HUES6 (cell line): ENCODE measurements at regions not wholly inside any gene's neighbourhood (a gene's known extent, or its start where the extent isn't known, plus 50 kb on each side); places are given as distances from the start of the nearest gene placed in this dataset.

Experiments used
- H3K27ac ChIP-seq: 2 replicates; pipeline ENCODE4 v1.7.0; 2013; ENCODE audit warnings: low read depth, mild to moderate bottlenecking, low read length, inconsistent platforms
- H3K27me3 ChIP-seq: 2 replicates; pipeline ENCODE4 v1.6.1; 2013; ENCODE audit warnings: low read length; ENCODE audit not compliant: control insufficient read depth, insufficient read depth
- H3K36me3 ChIP-seq: 2 replicates; pipeline ENCODE4 v1.6.1; 2013; ENCODE audit warnings: low read length; ENCODE audit not compliant: control insufficient read depth, insufficient read depth
- H3K4me1 ChIP-seq: 2 replicates; pipeline ENCODE4 v1.6.1; 2013; ENCODE audit warnings: low read length; ENCODE audit not compliant: control insufficient read depth, insufficient read depth
- H3K4me3 ChIP-seq: 2 replicates; pipeline ENCODE4 v1.5.1; 2013; ENCODE audit warnings: low read depth, low read length
- H3K9ac ChIP-seq: one replicate; pipeline ENCODE4 v1.6.1; 2013; ENCODE audit warnings: mild to moderate bottlenecking, low read length
- H3K9me3 ChIP-seq: 2 replicates; pipeline ENCODE4 v1.6.1; 2013; ENCODE audit warnings: low read depth, low read length; ENCODE audit not compliant: control insufficient read depth, insufficient read depth

GRCh38 chr3:26964836-26965235, 342.3 kb downstream of the LRRC3B start:
- Histone ChIP-seq H3K4me1 (no peaks in the 10 kb centered on the region), H3K9ac (no peak overlapping the region), H3K27ac (no peak overlapping the region), H3K27me3 (no peaks in the 10 kb centered on the region), H3K36me3 (no peaks in the 10 kb centered on the region), H3K9me3 (0 out of 2 replicates have a peak, but pooled peaks cover 3% of the 10 kb centered on the region), H3K4me3 (no peak overlapping the region)

- Histone ChIP-seq H3K9me3 (0 out of 2 replicates have a peak, but pooled peaks cover 3% of the 10 kb centered on the region), H3K36me3 (no peaks in the 10 kb centered on the region), H3K27me3 (no peaks in the 10 kb centered on the region), H3K4me3 (no peak overlapping the region), H3K4me1 (no peaks in the 10 kb centered on the region), H3K27ac (no peak overlapping the region), H3K9ac (no peak overlapping the region)
Measured at GRCh38 chr3:26967501-26967900, 344.9 kb downstream of the LRRC3B start.

GRCh38 chr3:26984416-26985390, 362.1 kb downstream of the LRRC3B start:
- no peak overlapping the region for H3K27ac ChIP-seq
- no peak overlapping the region for H3K9ac ChIP-seq
- no peaks in the 10 kb centered on the region for H3K27me3 ChIP-seq
- no peak overlapping the region for H3K4me3 ChIP-seq
- H3K4me1 ChIP-seq: no peaks in the 10 kb centered on the region
- no peaks in the 10 kb centered on the region for H3K9me3 ChIP-seq
- no peaks in the 10 kb centered on the region for H3K36me3 ChIP-seq

- Histone ChIP-seq H3K9me3 (no peaks in the 10 kb centered on the region), H3K9ac (no peak overlapping the region), H3K4me3 (no peak overlapping the region), H3K4me1 (no peaks in the 10 kb centered on the region), H3K27me3 (no peaks in the 10 kb centered on the region), H3K27ac (no peak overlapping the region), H3K36me3 (no peaks in the 10 kb centered on the region)
Measured at GRCh38 chr3:26989037-26989436, 366.5 kb downstream of the LRRC3B start.

GRCh38 chr3:26997226-26997625, 372.0 kb downstream of the NEK10 start:
- Histone ChIP-seq H3K27me3 (no peaks in the 10 kb centered on the region), H3K9me3 (no peaks in the 10 kb centered on the region), H3K4me3 (no peak overlapping the region), H3K4me1 (no peaks in the 10 kb centered on the region), H3K9ac (no peak overlapping the region), H3K36me3 (no peaks in the 10 kb centered on the region), H3K27ac (no peak overlapping the region)

GRCh38 chr3:27010834-27011233, 358.3 kb downstream of the NEK10 start:
- Histone ChIP-seq H3K4me1 (no peaks in the 10 kb centered on the region), H3K4me3 (no peak overlapping the region), H3K9ac (no peak overlapping the region), H3K27ac (no peak overlapping the region), H3K9me3 (no peaks in the 10 kb centered on the region), H3K36me3 (no peaks in the 10 kb centered on the region), H3K27me3 (no peaks in the 10 kb centered on the region)

GRCh38 chr3:27022096-27022761, 347.0 kb downstream of the NEK10 start:
- Histone ChIP-seq H3K9ac (no peak overlapping the region), H3K27me3 (no peaks in the 10 kb centered on the region), H3K4me3 (no peak overlapping the region), H3K36me3 (no peaks in the 10 kb centered on the region), H3K9me3 (no peaks in the 10 kb centered on the region; the same call in 1 of the 2 replicates), H3K4me1 (peaks cover 17% of the 10 kb centered on the region), H3K27ac (no peak overlapping the region)

- no peak overlapping the region for H3K9ac ChIP-seq
- H3K9me3 ChIP-seq: no peaks in the 10 kb centered on the region; the same call in 1 of the 2 replicates
- no peaks in the 10 kb centered on the region for H3K27me3 ChIP-seq
- peaks cover 17% of the 10 kb centered on the region for H3K4me1 ChIP-seq
- no peaks in the 10 kb centered on the region for H3K36me3 ChIP-seq
- H3K4me3 ChIP-seq: no peak overlapping the region
- H3K27ac ChIP-seq: no peak overlapping the region
Measured at GRCh38 chr3:27024493-27024892, 344.7 kb downstream of the NEK10 start.

- H3K36me3 ChIP-seq: no peaks in the 10 kb centered on the region
- H3K4me1 ChIP-seq: peaks cover 17% of the 10 kb centered on the region
- peak overlapping the region; percentile 28; the same call in 1 of the 2 replicates for H3K27ac ChIP-seq
- no peaks in the 10 kb centered on the region; the same call in 1 of the 2 replicates for H3K9me3 ChIP-seq
- no peaks in the 10 kb centered on the region for H3K27me3 ChIP-seq
- no peak overlapping the region for H3K9ac ChIP-seq
- H3K4me3 ChIP-seq: no peak overlapping the region
Measured at GRCh38 chr3:27025718-27026117, 343.5 kb downstream of the NEK10 start.

- Histone ChIP-seq H3K9me3 (peaks cover 5% of the 10 kb centered on the region; the same call in 1 of the 2 replicates), H3K27ac (no peak overlapping the region), H3K4me3 (no peak overlapping the region), H3K36me3 (no peaks in the 10 kb centered on the region), H3K27me3 (no peaks in the 10 kb centered on the region), H3K9ac (no peak overlapping the region), H3K4me1 (no peaks in the 10 kb centered on the region)
Measured at GRCh38 chr3:27031476-27031875, 337.7 kb downstream of the NEK10 start.

- H3K9me3 ChIP-seq: peaks cover 5% of the 10 kb centered on the region; the same call in 1 of the 2 replicates
- no peaks in the 10 kb centered on the region for H3K4me1 ChIP-seq
- H3K27me3 ChIP-seq: no peaks in the 10 kb centered on the region
- H3K27ac ChIP-seq: no peak overlapping the region
- no peak overlapping the region for H3K4me3 ChIP-seq
- no peaks in the 10 kb centered on the region for H3K36me3 ChIP-seq
- H3K9ac ChIP-seq: no peak overlapping the region
Measured at GRCh38 chr3:27034255-27034654, 334.9 kb downstream of the NEK10 start.
